ENCODE measurements at regions not wholly inside any gene's neighbourhood (a gene's known extent, or its start where the extent isn't known, plus 50 kb on each side); places are given as distances from the start of the nearest gene placed in this dataset.

- DNase-seq (ENCODE audit: low read depth in 2 of 2): no peak
These were observed 229.2 kb downstream of the ALX1 start for GRCh38 chr12:85509081-85509856.

GRCh38 chr12:85509857-85510256 lies 229.8 kb downstream of the ALX1 start:
- no peak for DNase-seq (ENCODE audit: low read depth in 2 of 2)

GRCh38 chr12:85516039-85516438 lies 236.0 kb downstream of the ALX1 start:
- DNase-seq (ENCODE audit: low read depth in 2 of 2): no peak

- DNase-seq (ENCODE audit: low read depth in 2 of 2): no peak
These were observed 236.8 kb downstream of the ALX1 start for GRCh38 chr12:85516667-85517325.

GRCh38 chr12:85519163-85519562 lies 239.1 kb downstream of the ALX1 start:
- no peak for DNase-seq (ENCODE audit: low read depth in 2 of 2)

GRCh38 chr12:85523197-85523596 lies 243.2 kb downstream of the ALX1 start:
- no peak for DNase-seq (ENCODE audit: low read depth in 2 of 2)

- DNase-seq (ENCODE audit: low read depth in 2 of 2): no peak
These were observed 247.2 kb downstream of the ALX1 start for GRCh38 chr12:85527192-85527591.

GRCh38 chr12:85529896-85530295 lies 249.9 kb downstream of the ALX1 start:
- no peak for DNase-seq (ENCODE audit: low read depth in 2 of 2)

GRCh38 chr12:85530456-85530855 lies 250.4 kb downstream of the ALX1 start:
- DNase-seq (ENCODE audit: low read depth in 2 of 2): no peak

GRCh38 chr12:85531341-85531740 lies 251.3 kb downstream of the ALX1 start:
- no peak for DNase-seq (ENCODE audit: low read depth in 2 of 2)

GRCh38 chr12:85549640-85550039 lies 269.6 kb downstream of the ALX1 start:
- no peak for DNase-seq (ENCODE audit: low read depth in 2 of 2)

- DNase-seq (ENCODE audit: low read depth in 2 of 2): no peak
These were observed 270.9 kb downstream of the ALX1 start for GRCh38 chr12:85550924-85551323.

GRCh38 chr12:85552461-85552860 lies 272.4 kb downstream of the ALX1 start:
- no peak for DNase-seq (ENCODE audit: low read depth in 2 of 2)

GRCh38 chr12:85557850-85558249 lies 277.8 kb downstream of the ALX1 start:
- no peak for DNase-seq (ENCODE audit: low read depth in 2 of 2)

- DNase-seq (ENCODE audit: low read depth in 2 of 2): no peak
These were observed 277.5 kb downstream of the RASSF9 start for GRCh38 chr12:85558684-85559083.

- DNase-seq (ENCODE audit: low read depth in 2 of 2): no peak
These were observed 277.1 kb downstream of the RASSF9 start for GRCh38 chr12:85559127-85559526.

GRCh38 chr12:85559536-85559935 lies 276.7 kb downstream of the RASSF9 start:
- DNase-seq (ENCODE audit: low read depth in 2 of 2): no peak

GRCh38 chr12:85562765-85563164 lies 273.4 kb downstream of the RASSF9 start:
- no peak for DNase-seq (ENCODE audit: low read depth in 2 of 2)

GRCh38 chr12:85564786-85565185 lies 271.4 kb downstream of the RASSF9 start:
- no peak for DNase-seq (ENCODE audit: low read depth in 2 of 2)

- DNase-seq (ENCODE audit: low read depth in 2 of 2): no peak
These were observed 267.7 kb downstream of the RASSF9 start for GRCh38 chr12:85568395-85569103.

GRCh38 chr12:85569261-85569660 lies 266.9 kb downstream of the RASSF9 start:
- DNase-seq (ENCODE audit: low read depth in 2 of 2): no peak

GRCh38 chr12:85572956-85573355 lies 263.3 kb downstream of the RASSF9 start:
- no peak for DNase-seq (ENCODE audit: low read depth in 2 of 2)

Data from stimulated activated CD8-positive, alpha-beta memory T cell treated with anti-CD3 and anti-CD28 coated beads, Interleukin-7, amount 100 ng/mL, for 4 hours (primary cell).